Lower leg skin (tissue), 3 donors: ENCODE measurements at regions not wholly inside any gene's neighbourhood (a gene's known extent, or its start where the extent isn't known, plus 50 kb on each side); places are given as distances from the start of the nearest gene placed in this dataset.

Experiments used
- POLR2A ChIP-seq, 2 donors: fragments of 450-650 bp; IDR thresholded peaks; one replicate each; pipeline ENCODE4 v1.6.1; 2016 to 2017; ENCODE audit warnings: antibody characterized with exemption in 2 of 2, mild to moderate bottlenecking in 1 of 2, moderate library complexity in 1 of 2
- TF ChIP-seq, protein P1 (sequence below), 3 donors: fragments of 450-650 bp; IDR thresholded peaks; one replicate each; pipeline ENCODE4 v1.5.1; 2016; ENCODE audit warnings: antibody characterized with exemption in 3 of 3, mild to moderate bottlenecking in 3 of 3, moderate library complexity in 2 of 3

DNA sequence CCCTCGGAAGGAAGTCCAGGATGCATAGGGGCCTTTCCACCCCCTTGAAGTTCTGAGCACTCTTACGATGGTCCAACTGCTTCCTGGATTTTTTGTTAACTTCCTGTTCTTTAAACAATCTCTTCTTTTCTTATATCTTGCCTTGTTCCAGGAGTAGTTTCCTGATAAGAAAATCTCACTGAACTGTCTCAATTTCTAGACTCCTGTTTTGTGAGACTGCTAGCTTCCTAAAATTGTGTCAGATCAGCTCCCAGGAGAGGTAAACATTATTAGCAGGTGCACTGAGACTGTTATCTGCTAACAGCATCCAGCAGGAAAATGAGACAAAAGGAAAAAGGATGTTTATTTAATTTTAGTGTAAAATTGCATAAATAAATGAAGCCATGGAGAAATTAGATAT lies 106.2 kb upstream of the PITRM1 start:
- TF ChIP-seq, protein P1, sequence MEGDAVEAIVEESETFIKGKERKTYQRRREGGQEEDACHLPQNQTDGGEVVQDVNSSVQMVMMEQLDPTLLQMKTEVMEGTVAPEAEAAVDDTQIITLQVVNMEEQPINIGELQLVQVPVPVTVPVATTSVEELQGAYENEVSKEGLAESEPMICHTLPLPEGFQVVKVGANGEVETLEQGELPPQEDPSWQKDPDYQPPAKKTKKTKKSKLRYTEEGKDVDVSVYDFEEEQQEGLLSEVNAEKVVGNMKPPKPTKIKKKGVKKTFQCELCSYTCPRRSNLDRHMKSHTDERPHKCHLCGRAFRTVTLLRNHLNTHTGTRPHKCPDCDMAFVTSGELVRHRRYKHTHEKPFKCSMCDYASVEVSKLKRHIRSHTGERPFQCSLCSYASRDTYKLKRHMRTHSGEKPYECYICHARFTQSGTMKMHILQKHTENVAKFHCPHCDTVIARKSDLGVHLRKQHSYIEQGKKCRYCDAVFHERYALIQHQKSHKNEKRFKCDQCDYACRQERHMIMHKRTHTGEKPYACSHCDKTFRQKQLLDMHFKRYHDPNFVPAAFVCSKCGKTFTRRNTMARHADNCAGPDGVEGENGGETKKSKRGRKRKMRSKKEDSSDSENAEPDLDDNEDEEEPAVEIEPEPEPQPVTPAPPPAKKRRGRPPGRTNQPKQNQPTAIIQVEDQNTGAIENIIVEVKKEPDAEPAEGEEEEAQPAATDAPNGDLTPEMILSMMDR (IDR thresholded peaks at IDR 0.05), result no peak
- no peak for TF ChIP-seq POLR2A (IDR thresholded peaks at IDR 0.05)
